GM10266 (cell line): ENCODE measurements at regions not wholly inside any gene's neighbourhood (a gene's known extent, or its start where the extent isn't known, plus 50 kb on each side); places are given as distances from the start of the nearest gene placed in this dataset.

ENCODE experiments used
- DNase-seq: peaks from one replicate; pipeline ENCODE4 v3.0.0; 2012; ENCODE audit errors: extremely low spot score
- CTCF ChIP-seq: IDR thresholded peaks from 2 replicates; pipeline ENCODE4 v1.5.1; 2012; ENCODE audit warnings: mild to moderate bottlenecking, low read depth; ENCODE audit not compliant: control insufficient read depth, insufficient read depth; ENCODE audit errors: missing control alignments

- TF ChIP-seq CTCF: no peak
- no peak for DNase-seq
These were observed 71.3 kb upstream of the UBE3A start for GRCh38 chr15:25510146-25510545.

GRCh38 chr15:25509703-25510102 is 70.9 kb upstream of the UBE3A start:
- TF ChIP-seq CTCF: no peak

GRCh38 chr15:25508369-25509002 is 69.7 kb upstream of the UBE3A start:
- DNase-seq: no peak
- peak; percentile 45 for TF ChIP-seq CTCF

More at GRCh38 chr15:25509703-25510102, 70.9 kb upstream of the UBE3A start:
- no peak for DNase-seq

GRCh38 chr15:25504307-25504706 is 65.5 kb upstream of the UBE3A start:
- DNase-seq: no peak
- TF ChIP-seq CTCF: no peak

- TF ChIP-seq CTCF: peak; percentile 25
- no peak for DNase-seq
These were observed 63.1 kb upstream of the UBE3A start for GRCh38 chr15:25501828-25502446.

GRCh38 chr15:25498835-25499234 is 60.0 kb upstream of the UBE3A start:
- TF ChIP-seq CTCF: no peak
- no peak for DNase-seq

- DNase-seq: no peak
- no peak for TF ChIP-seq CTCF
These were observed 59.1 kb upstream of the UBE3A start for GRCh38 chr15:25497934-25498333.
